Naive thymus-derived CD4-positive, alpha-beta T cell (primary cell): ENCODE measurements at regions not wholly inside any gene's neighbourhood (a gene's known extent, or its start where the extent isn't known, plus 50 kb on each side); places are given as distances from the start of the nearest gene placed in this dataset.

Experiments used
- ATAC-seq: fragments of 150-1000 bp; cut with Tn5 transposase; 2 replicates; pipeline ENCODE4 v1.10.0; 2021; ENCODE audit warnings: mild to moderate bottlenecking, moderate library complexity
- CTCF ChIA-PET: fragments of 350-600 bp; sonication (Branson Sonifier 250); formaldehyde crosslinking; loops from one replicate; lab custom pipeline; 2021; ENCODE audit warnings: antibody characterized with exemption; lab: Charles Lee
- POLR2A ChIA-PET: fragments of 350-600 bp; sonication (Branson Sonifier 250); formaldehyde crosslinking; loops from one replicate; lab custom pipeline; 2021; ENCODE audit warnings: antibody characterized with exemption, inconsistent platforms; lab: Charles Lee
- DNase-seq, 9 donors: peaks; one replicate each; pipeline versions ENCODE4 v3.0.0 to v3.0.0-alpha.2; 2020 to 2022; ENCODE audit warnings: mixed read lengths in 1 of 9
- H3K27ac ChIP-seq: one replicate; pipeline ENCODE4 v1.7.0; 2013; ENCODE audit warnings: mild to moderate bottlenecking, low read depth, low read length, moderate library complexity
- H3K27me3 ChIP-seq, 2 donors: one replicate each; pipeline ENCODE4 v1.7.0; 2013; ENCODE audit warnings: low read length in 2 of 2, mild to moderate bottlenecking in 2 of 2, moderate library complexity in 2 of 2; ENCODE audit not compliant: control insufficient read depth in 2 of 2, insufficient read depth in 2 of 2
- H3K36me3 ChIP-seq, 3 experiments: 1 replicate in 2 of 3; 2 replicates in 1 of 3; pipeline ENCODE4 v1.7.0; 2013; ENCODE audit warnings: low read length in 3 of 3, mild to moderate bottlenecking in 3 of 3, moderate library complexity in 1 of 3; ENCODE audit not compliant: insufficient read depth in 3 of 3, control insufficient read depth in 2 of 3
- H3K4me1 ChIP-seq, 2 donors: one replicate each; pipeline ENCODE4 v1.7.0; 2013; ENCODE audit warnings: low read length in 2 of 2, mild to moderate bottlenecking in 2 of 2, moderate library complexity in 1 of 2; ENCODE audit not compliant: control insufficient read depth in 2 of 2, insufficient read depth in 2 of 2
- H3K4me3 ChIP-seq: 2 replicates; pipeline ENCODE4 v1.7.0; 2013; ENCODE audit warnings: mild to moderate bottlenecking, low read length
- H3K9me3 ChIP-seq, 3 experiments: 1 replicate in 2 of 3; 2 replicates in 1 of 3; pipeline ENCODE4 v1.7.0; 2013; ENCODE audit warnings: low read length in 3 of 3; ENCODE audit not compliant: control insufficient read depth in 2 of 3
- H3K27ac Mint-ChIP-seq, 9 donors: one replicate each; pipeline ENCODE4 v1.8.0; 2020 to 2022; ENCODE audit warnings: mixed read lengths in 9 of 9, mild to moderate bottlenecking in 8 of 9, moderate library complexity in 5 of 9, inconsistent platforms in 2 of 9
- H3K27me3 Mint-ChIP-seq, 5 donors: one replicate each; pipeline ENCODE4 v1.8.0; 2021 to 2022; ENCODE audit warnings: mixed read lengths in 5 of 5, mild to moderate bottlenecking in 1 of 5
- H3K36me3 Mint-ChIP-seq, 5 donors: one replicate each; pipeline ENCODE4 v1.8.0; 2020 to 2022; ENCODE audit warnings: mixed read lengths in 5 of 5, mild to moderate bottlenecking in 3 of 5, inconsistent platforms in 1 of 5
- H3K4me1 Mint-ChIP-seq, 7 donors: one replicate each; pipeline ENCODE4 v1.8.0; 2020 to 2022; ENCODE audit warnings: mixed read lengths in 7 of 7, mild to moderate bottlenecking in 3 of 7, inconsistent platforms in 1 of 7
- H3K4me3 Mint-ChIP-seq, 10 donors: one replicate each; pipeline ENCODE4 v1.8.0; 2020 to 2022; ENCODE audit warnings: mild to moderate bottlenecking in 10 of 10, mixed read lengths in 10 of 10, moderate library complexity in 6 of 10, inconsistent platforms in 2 of 10
- H3K9me3 Mint-ChIP-seq, 11 donors: one replicate each; pipeline ENCODE4 v1.8.0; 2020 to 2022; ENCODE audit warnings: mixed read lengths in 11 of 11, mild to moderate bottlenecking in 4 of 11, inconsistent platforms in 1 of 11, moderate library complexity in 1 of 11
- intact Hi-C, 2 donors: fragments of 100-400 bp; cut with micrococcal nuclease; formaldehyde crosslinking; loops; one replicate each; pipeline ENCODE4 v1.15.1; 2023

DNA sequence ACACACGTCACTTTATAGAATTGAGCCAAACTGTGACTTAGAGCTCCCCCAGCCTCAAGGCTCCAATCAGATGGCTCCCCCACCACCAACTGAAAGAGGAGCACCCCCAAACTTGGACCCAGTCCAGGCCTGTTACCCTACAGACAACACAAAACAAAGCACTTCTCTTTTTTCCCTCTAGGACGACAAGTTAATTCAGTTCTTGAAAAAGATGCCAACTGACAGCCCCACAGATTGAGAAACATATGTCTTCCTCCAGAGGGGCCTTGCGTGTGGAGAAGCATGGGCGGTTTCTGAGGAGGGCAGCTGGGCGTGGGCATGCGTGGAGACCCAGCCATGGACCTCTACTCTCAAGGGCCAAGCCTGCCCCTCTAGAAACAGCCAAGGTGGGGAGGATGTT lies 229.5 kb downstream of the SHQ1 start:
- ChIA-PET CTCF (no interaction called here), POLR2A (no interaction called here)
- Histone ChIP-seq H3K9me3 (peaks cover 0 to 8% (median 0%) of the 10 kb centered on the region in 3 experiments), H3K4me3 (no peak overlapping the region), H3K36me3 (no peaks in the 10 kb centered on the region), H3K27ac (no peak overlapping the region), H3K27me3 (no peaks in the 10 kb centered on the region), H3K4me1 (no peaks in the 10 kb centered on the region)
- no peak for DNase-seq
- Mint-ChIP-seq H3K27ac (no peak overlapping the region), H3K36me3 (peaks cover 0 to 5% (median 5%) of the 10 kb centered on the region in 5 donors), H3K4me1 (peaks cover 0 to 9% (median 5%) of the 10 kb centered on the region in 7 donors), H3K4me3 (no peak overlapping the region), H3K9me3 (peaks cover 4 to 32% (median 14%) of the 10 kb centered on the region in 11 donors), H3K27me3 (no peaks in the 10 kb centered on the region)
- ATAC-seq, result no peak
- intact Hi-C loops, result no loop called here

DNA sequence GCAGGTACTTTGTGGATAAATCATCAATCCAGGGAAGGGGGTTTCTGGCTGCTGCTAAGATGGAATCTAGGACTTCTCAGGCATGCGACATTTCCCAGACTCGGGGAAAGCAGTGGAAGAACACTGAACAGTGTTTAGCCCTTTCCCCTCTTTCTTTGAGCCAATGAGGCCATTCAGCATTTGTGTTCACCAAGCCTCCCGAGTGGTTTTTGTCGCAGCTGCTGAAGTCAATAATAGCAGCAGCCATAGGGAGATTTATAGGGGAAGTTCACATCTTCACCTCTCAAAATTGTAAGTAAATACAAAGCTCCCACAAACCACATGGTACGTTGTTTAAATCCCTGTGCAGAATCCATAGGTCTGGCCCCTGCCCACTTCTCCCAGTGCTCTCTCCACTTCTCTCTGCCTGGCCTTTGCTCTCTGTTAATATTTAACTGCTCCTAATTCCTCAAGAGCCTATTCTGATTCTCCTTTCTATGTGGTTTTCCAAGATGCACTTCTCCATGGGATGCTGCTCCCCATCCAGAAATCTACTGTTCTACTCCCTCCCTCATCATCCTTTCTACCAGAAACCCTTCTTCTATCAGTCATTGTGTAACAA lies 230.7 kb downstream of the SHQ1 start:
- H3K36me3 ChIP-seq, result no peaks in the 10 kb centered on the region
- no peak overlapping the region for H3K27ac Mint-ChIP-seq
- no peaks in the 10 kb centered on the region for H3K27me3 Mint-ChIP-seq
- POLR2A ChIA-PET, result no interaction called here
- no peak for DNase-seq
- intact Hi-C loops, result no loop called here
- no peaks in the 10 kb centered on the region for H3K4me1 ChIP-seq
- H3K27me3 ChIP-seq, result no peaks in the 10 kb centered on the region
- peaks cover 0 to 8% (median 0%) of the 10 kb centered on the region in 3 experiments for H3K9me3 ChIP-seq
- no peak overlapping the region for H3K4me3 ChIP-seq
- peaks cover 0 to 9% (median 5%) of the 10 kb centered on the region in 7 donors for H3K4me1 Mint-ChIP-seq
- CTCF ChIA-PET, result interaction anchor here (0.6 kb wide), 1 partner anchor 228 kb away, joined by 3 read pairs; no protein-coding TSS in a partner anchor
- no peak for ATAC-seq
- no peak overlapping the region for H3K4me3 Mint-ChIP-seq
- peaks cover 0 to 5% (median 5%) of the 10 kb centered on the region in 5 donors for H3K36me3 Mint-ChIP-seq
- H3K9me3 Mint-ChIP-seq, result peaks cover 4 to 32% (median 13%) of the 10 kb centered on the region in 11 donors
- no peak overlapping the region for H3K27ac ChIP-seq

GRCh38 chr3:72615776-72616175 lies 232.5 kb downstream of the SHQ1 start:
- no peak overlapping the region for H3K27ac Mint-ChIP-seq
- H3K27me3 Mint-ChIP-seq, result no peaks in the 10 kb centered on the region
- Histone ChIP-seq H3K4me1 (no peaks in the 10 kb centered on the region), H3K27ac (no peak overlapping the region), H3K36me3 (no peaks in the 10 kb centered on the region), H3K9me3 (peaks cover 0 to 8% (median 0%) of the 10 kb centered on the region in 3 experiments), H3K27me3 (no peaks in the 10 kb centered on the region), H3K4me3 (no peak overlapping the region)
- no peak overlapping the region for H3K4me3 Mint-ChIP-seq
- ChIA-PET POLR2A (no interaction called here), CTCF (no interaction called here)
- intact Hi-C loops, result no loop called here
- H3K36me3 Mint-ChIP-seq, result peaks cover 0 to 5% (median 5%) of the 10 kb centered on the region in 5 donors
- DNase-seq, result no peak
- no peak for ATAC-seq
- H3K4me1 Mint-ChIP-seq, result peaks cover 0 to 9% (median 5%) of the 10 kb centered on the region in 7 donors
- peaks cover 3 to 28% (median 12%) of the 10 kb centered on the region in 11 donors for H3K9me3 Mint-ChIP-seq

DNA sequence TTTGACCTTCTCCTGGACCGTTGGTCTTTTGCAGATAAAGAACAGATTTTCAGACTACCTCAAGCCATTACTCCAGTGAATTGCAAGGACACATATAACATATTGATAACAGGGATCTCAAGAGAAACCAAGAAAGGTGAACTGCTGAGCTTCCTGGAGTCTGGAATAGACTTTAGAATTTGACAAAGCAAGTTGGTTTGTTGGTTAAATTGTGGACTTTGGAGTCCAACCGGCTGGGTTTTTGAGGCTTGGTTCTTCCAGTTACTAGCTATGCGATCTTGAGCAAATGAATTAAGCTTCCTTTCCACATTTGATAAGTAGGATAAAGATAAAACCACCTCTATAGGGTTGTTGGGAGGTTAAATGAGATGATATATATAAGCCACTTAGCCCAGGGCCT lies 233.1 kb downstream of the SHQ1 start:
- no peak for ATAC-seq
- no peak overlapping the region for H3K27ac Mint-ChIP-seq
- H3K27me3 ChIP-seq, result no peaks in the 10 kb centered on the region
- H3K36me3 Mint-ChIP-seq, result peaks cover 0 to 5% (median 5%) of the 10 kb centered on the region in 5 donors
- peaks cover 0 to 8% (median 0%) of the 10 kb centered on the region in 3 experiments for H3K9me3 ChIP-seq
- ChIA-PET POLR2A (no interaction called here), CTCF (interaction anchor here (0.6 kb wide), 2 partner anchors 21 to 301 kb away, joined by 3 to 4 read pairs; no protein-coding TSS in a partner anchor)
- H3K27ac ChIP-seq, result no peak overlapping the region
- intact Hi-C loops, result no loop called here
- no peak for DNase-seq
- no peak overlapping the region for H3K4me3 ChIP-seq
- no peaks in the 10 kb centered on the region for H3K27me3 Mint-ChIP-seq
- no peaks in the 10 kb centered on the region for H3K36me3 ChIP-seq
- H3K4me1 ChIP-seq, result no peaks in the 10 kb centered on the region
- H3K4me1 Mint-ChIP-seq, result peaks cover 0 to 9% (median 5%) of the 10 kb centered on the region in 7 donors
- peaks cover 3 to 28% (median 11%) of the 10 kb centered on the region in 11 donors for H3K9me3 Mint-ChIP-seq
- H3K4me3 Mint-ChIP-seq, result no peak overlapping the region

GRCh38 chr3:72614394-72615074 lies 233.7 kb downstream of the SHQ1 start:
- no peak for DNase-seq
- H3K27ac ChIP-seq, result no peak overlapping the region
- no peaks in the 10 kb centered on the region for H3K36me3 ChIP-seq
- no peaks in the 10 kb centered on the region for H3K4me1 ChIP-seq
- Mint-ChIP-seq H3K27ac (no peak overlapping the region), H3K27me3 (no peaks in the 10 kb centered on the region), H3K36me3 (peaks cover 0 to 5% (median 5%) of the 10 kb centered on the region in 5 donors), H3K4me1 (peaks cover 0 to 9% (median 5%) of the 10 kb centered on the region in 7 donors), H3K9me3 (peaks cover 3 to 28% (median 11%) of the 10 kb centered on the region in 11 donors), H3K4me3 (no peak overlapping the region)
- H3K9me3 ChIP-seq, result peaks cover 0 to 8% (median 0%) of the 10 kb centered on the region in 3 experiments
- no peaks in the 10 kb centered on the region for H3K27me3 ChIP-seq
- no peak for ATAC-seq
- intact Hi-C loops, result no loop called here
- ChIA-PET POLR2A (no interaction called here), CTCF (interaction anchor here (0.6 kb wide), 2 partner anchors 22 to 300 kb away, joined by 3 to 4 read pairs; no protein-coding TSS in a partner anchor)
- no peak overlapping the region for H3K4me3 ChIP-seq

DNA sequence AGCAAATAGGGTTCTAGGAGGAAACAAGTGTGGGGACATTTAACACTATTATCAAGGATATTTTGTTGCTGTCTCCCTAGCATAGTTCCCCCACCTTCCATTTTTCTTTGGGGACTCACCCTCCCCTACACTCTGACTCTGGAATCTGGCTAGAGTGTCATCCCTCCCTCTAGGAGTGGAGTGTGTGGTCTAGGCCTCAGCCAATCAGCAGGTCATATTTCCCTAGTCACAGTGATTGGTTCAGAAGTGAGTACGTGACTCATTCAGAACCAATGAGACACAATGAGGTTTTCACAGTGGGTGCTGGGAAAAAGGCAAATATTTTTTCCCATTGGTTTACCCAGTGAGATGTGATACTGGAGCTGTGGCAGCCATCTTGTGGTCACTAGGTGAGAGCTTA lies 234.4 kb downstream of the SHQ1 start:
- Mint-ChIP-seq H3K9me3 (peaks cover 3 to 25% (median 9%) of the 10 kb centered on the region in 11 donors), H3K4me1 (peaks cover 0 to 9% (median 5%) of the 10 kb centered on the region in 7 donors), H3K36me3 (peaks cover 0 to 5% (median 5%) of the 10 kb centered on the region in 5 donors), H3K27me3 (no peaks in the 10 kb centered on the region), H3K27ac (no peak overlapping the region), H3K4me3 (no peak overlapping the region)
- Histone ChIP-seq H3K27me3 (no peaks in the 10 kb centered on the region), H3K4me3 (no peak overlapping the region), H3K36me3 (no peaks in the 10 kb centered on the region), H3K4me1 (no peaks in the 10 kb centered on the region), H3K9me3 (peaks cover 0 to 8% (median 0%) of the 10 kb centered on the region in 3 experiments), H3K27ac (no peak overlapping the region)
- CTCF ChIA-PET, result no interaction called here
- DNase-seq, result no peak
- ATAC-seq, result no peak
- intact Hi-C loops, result no loop called here
- POLR2A ChIA-PET, result no interaction called here
